ENCODE measurements at regions not wholly inside any gene's neighbourhood (a gene's known extent, or its start where the extent isn't known, plus 50 kb on each side); places are given as distances from the start of the nearest gene placed in this dataset.

- BruUV-seq (replicated peaks) = no TSS peak
- H3K27me3 Mint-ChIP-seq (ENCODE audit: insufficient read depth, unreplicated experiment) = no peaks in the 10 kb centered on the region
- intact Hi-C loops (cut with micrococcal nuclease) = no loop called here
- no peak overlapping the region for H3K27ac Mint-ChIP-seq (ENCODE audit: low read depth, unreplicated experiment)
- no peak for DNase-seq (ENCODE audit: unreplicated experiment)
- ChIA-PET POLR2A (no interaction called here), CTCF (interaction anchor here (0.6 kb wide), 1 partner anchor 1649 kb away, joined by 3 read pairs; no protein-coding TSS in a partner anchor)
- H3K4me3 Mint-ChIP-seq (ENCODE audit: unreplicated experiment) = no peak overlapping the region
- TF ChIP-seq CTCF (IDR thresholded peaks at IDR 0.05; ENCODE audit: unreplicated experiment) = no peak
- H3K9me3 Mint-ChIP-seq (ENCODE audit: unreplicated experiment) = no peaks in the 10 kb centered on the region
- no peaks in the 10 kb centered on the region for H3K4me1 Mint-ChIP-seq (ENCODE audit: insufficient read depth, unreplicated experiment)
- no peaks in the 10 kb centered on the region for H3K36me3 Mint-ChIP-seq (ENCODE audit: insufficient read depth, unreplicated experiment)
Observed at GRCh38 chr2:163353551-163353950, 382.3 kb downstream of the FIGN start.

GRCh38 chr2:163351966-163352365 is 383.8 kb downstream of the FIGN start:
- POLR2A ChIA-PET = interaction anchor here (0.7 kb wide), 1 partner anchor 73 kb away, joined by 4 read pairs; no protein-coding TSS in a partner anchor
- intact Hi-C loops (cut with micrococcal nuclease) = no loop called here
- no peak for TF ChIP-seq CTCF (IDR thresholded peaks at IDR 0.05; ENCODE audit: unreplicated experiment)
- Mint-ChIP-seq H3K27ac (ENCODE audit: low read depth, unreplicated experiment) (no peak overlapping the region), H3K27me3 (ENCODE audit: insufficient read depth, unreplicated experiment) (no peaks in the 10 kb centered on the region), H3K9me3 (ENCODE audit: unreplicated experiment) (no peaks in the 10 kb centered on the region), H3K4me3 (ENCODE audit: unreplicated experiment) (no peak overlapping the region), H3K36me3 (ENCODE audit: insufficient read depth, unreplicated experiment) (no peaks in the 10 kb centered on the region), H3K4me1 (ENCODE audit: insufficient read depth, unreplicated experiment) (peaks cover 5% of the 10 kb centered on the region)
- BruUV-seq (replicated peaks) = no TSS peak
- DNase-seq (ENCODE audit: unreplicated experiment) = no peak
- CTCF ChIA-PET = interaction anchor here (0.5 kb wide), 1 partner anchor 169 kb away, joined by 3 read pairs; no protein-coding TSS in a partner anchor

GRCh38 chr2:163351143-163351542 is 384.7 kb downstream of the FIGN start:
- ChIA-PET POLR2A (interaction anchor here (0.7 kb wide), 1 partner anchor 776 kb away, joined by 3 read pairs; no protein-coding TSS in a partner anchor), CTCF (interaction anchor here (0.6 to 1.0 kb wide), 4 partner anchors 401 to 1188 kb away, joined by 3 to 4 read pairs (median 4); no protein-coding TSS in a partner anchor)
- H3K4me1 Mint-ChIP-seq (ENCODE audit: insufficient read depth, unreplicated experiment) = peaks cover 5% of the 10 kb centered on the region
- H3K27ac Mint-ChIP-seq (ENCODE audit: low read depth, unreplicated experiment) = no peak overlapping the region
- H3K27me3 Mint-ChIP-seq (ENCODE audit: insufficient read depth, unreplicated experiment) = no peaks in the 10 kb centered on the region
- intact Hi-C loops (cut with micrococcal nuclease) = no loop called here
- no TSS peak for BruUV-seq (replicated peaks)
- H3K9me3 Mint-ChIP-seq (ENCODE audit: unreplicated experiment) = no peaks in the 10 kb centered on the region
- no peak overlapping the region for H3K4me3 Mint-ChIP-seq (ENCODE audit: unreplicated experiment)
- DNase-seq (ENCODE audit: unreplicated experiment) = no peak
- TF ChIP-seq CTCF (IDR thresholded peaks at IDR 0.05; ENCODE audit: unreplicated experiment) = no peak
- H3K36me3 Mint-ChIP-seq (ENCODE audit: insufficient read depth, unreplicated experiment) = no peaks in the 10 kb centered on the region

GRCh38 chr2:163348857-163349380 is 386.9 kb downstream of the FIGN start:
- BruUV-seq (replicated peaks) = no TSS peak
- ChIA-PET CTCF (interaction anchor here (0.7 to 1.8 kb wide), 4 partner anchors 166 to 1148 kb away, joined by 3 to 8 read pairs (median 5); no protein-coding TSS in a partner anchor), POLR2A (interaction anchor here (0.7 to 0.8 kb wide), 2 partner anchors 333 to 1095 kb away, joined by 3 read pairs; no protein-coding TSS in a partner anchor)
- Mint-ChIP-seq H3K4me1 (ENCODE audit: insufficient read depth, unreplicated experiment) (peaks cover 10% of the 10 kb centered on the region), H3K27ac (ENCODE audit: low read depth, unreplicated experiment) (no peak overlapping the region), H3K36me3 (ENCODE audit: insufficient read depth, unreplicated experiment) (no peaks in the 10 kb centered on the region), H3K4me3 (ENCODE audit: unreplicated experiment) (no peak overlapping the region), H3K9me3 (ENCODE audit: unreplicated experiment) (no peaks in the 10 kb centered on the region), H3K27me3 (ENCODE audit: insufficient read depth, unreplicated experiment) (no peaks in the 10 kb centered on the region)
- intact Hi-C loops (cut with micrococcal nuclease) = no loop called here
- DNase-seq (ENCODE audit: unreplicated experiment) = no peak
- no peak for TF ChIP-seq CTCF (IDR thresholded peaks at IDR 0.05; ENCODE audit: unreplicated experiment)
